HG03520 (cell line): ENCODE measurements at regions not wholly inside any gene's neighbourhood (a gene's known extent, or its start where the extent isn't known, plus 50 kb on each side); places are given as distances from the start of the nearest gene placed in this dataset.
"Not testable (repeated sequence)": the region's sequence is repeated elsewhere in the genome, so short reads cannot be mapped to it uniquely, and the experiment has no call there.

Source experiments
- ATAC-seq: cut with Tn5 transposase; IDR thresholded peaks from one replicate; pipeline ENCODE4 v1.9.1; 2021; ENCODE audit warnings: mild to moderate bottlenecking, moderate library complexity; ENCODE audit not compliant: unreplicated experiment

- ATAC-seq: no peak
Measured at GRCh38 chr3:104916971-104917370, 449.7 kb upstream of the ALCAM start.

- ATAC-seq: no peak
Measured at GRCh38 chr3:104920512-104920911, 446.2 kb upstream of the ALCAM start.

GRCh38 chr3:104933972-104934371 is 432.7 kb upstream of the ALCAM start:
- no peak for ATAC-seq

GRCh38 chr3:104935613-104936012 is 431.1 kb upstream of the ALCAM start:
- ATAC-seq: no peak

- ATAC-seq: no peak
Measured at GRCh38 chr3:104939196-104939595, 427.5 kb upstream of the ALCAM start.

GRCh38 chr3:104941785-104942184 is 424.9 kb upstream of the ALCAM start:
- ATAC-seq: no peak

- no peak for ATAC-seq
Measured at GRCh38 chr3:104943974-104944373, 422.7 kb upstream of the ALCAM start.

- ATAC-seq: no peak
Measured at GRCh38 chr3:104947943-104948342, 418.8 kb upstream of the ALCAM start.

- ATAC-seq: not testable (repeated sequence)
Measured at GRCh38 chr3:104949810-104950209, 416.9 kb upstream of the ALCAM start.

- no peak for ATAC-seq
Measured at GRCh38 chr3:104951426-104951825, 415.3 kb upstream of the ALCAM start.

GRCh38 chr3:104952146-104952972 is 414.4 kb upstream of the ALCAM start:
- ATAC-seq: no peak

- ATAC-seq: no peak
Measured at GRCh38 chr3:104956620-104957345, 409.9 kb upstream of the ALCAM start.

- ATAC-seq: no peak
Measured at GRCh38 chr3:104960579-104960978, 406.1 kb upstream of the ALCAM start.

- no peak for ATAC-seq
Measured at GRCh38 chr3:104961851-104962250, 404.9 kb upstream of the ALCAM start.

GRCh38 chr3:104974316-104974715 is 392.4 kb upstream of the ALCAM start:
- ATAC-seq: no peak

- ATAC-seq: no peak
Measured at GRCh38 chr3:104977719-104978118, 389.0 kb upstream of the ALCAM start.

- no peak for ATAC-seq
Measured at GRCh38 chr3:104982130-104982529, 384.6 kb upstream of the ALCAM start.

GRCh38 chr3:104987859-104988258 is 378.9 kb upstream of the ALCAM start:
- no peak for ATAC-seq

GRCh38 chr3:104988496-104988895 is 378.2 kb upstream of the ALCAM start:
- no peak for ATAC-seq

- ATAC-seq: no peak
Measured at GRCh38 chr3:104989878-104990277, 376.8 kb upstream of the ALCAM start.

GRCh38 chr3:104990758-104991157 is 376.0 kb upstream of the ALCAM start:
- ATAC-seq: no peak

- ATAC-seq: no peak
Measured at GRCh38 chr3:104992676-104993075, 374.0 kb upstream of the ALCAM start.
